ENCODE measurements at regions not wholly inside any gene's neighbourhood (a gene's known extent, or its start where the extent isn't known, plus 50 kb on each side); places are given as distances from the start of the nearest gene placed in this dataset.

GRCh38 chr3:144052275-144052674 is 80.7 kb downstream of the DIPK2A start:
- no peak for TF ChIP-seq CTCF (IDR thresholded peaks at IDR 0.05; ENCODE audit: poor library complexity, severe bottlenecking)
- no peak for TF ChIP-seq EP300 (conservative IDR thresholded peaks at IDR 0.05; ENCODE audit: poor library complexity, severe bottlenecking)
- TF ChIP-seq SMC3 (conservative IDR thresholded peaks at IDR 0.05; ENCODE audit: poor library complexity): no peak
- TF ChIP-seq POLR2AphosphoS5 (IDR thresholded peaks at IDR 0.05): no peak
- no peak for TF ChIP-seq TAF1 (IDR thresholded peaks at IDR 0.05; ENCODE audit: low read depth)
